Gastroesophageal sphincter (tissue), 4 donors: ENCODE measurements at regions not wholly inside any gene's neighbourhood (a gene's known extent, or its start where the extent isn't known, plus 50 kb on each side); places are given as distances from the start of the nearest gene placed in this dataset.

Experiments used
- ATAC-seq: fragments of 150-250 bp; one replicate; pipeline ENCODE4 v1.9.1; 2016; ENCODE audit warnings: mild to moderate bottlenecking, moderate library complexity
- H3K27ac ChIP-seq, 4 donors: fragments of 200-600 bp; sonication (generic) in 3 of 4; 1 replicate in 3 of 4; 2 replicates in 1 of 4; pipeline ENCODE4 v1.5.1; 2016 to 2019
- H3K27me3 ChIP-seq: fragments of 200-600 bp; sonication (generic); one replicate; pipeline ENCODE4 v1.5.1; 2019
- H3K36me3 ChIP-seq, 2 donors: fragments of 200-600 bp; sonication (generic); one replicate each; pipeline ENCODE4 v1.5.1; 2019; ENCODE audit warnings: control low read depth in 1 of 2
- H3K4me1 ChIP-seq, 3 donors: fragments of 200-600 bp; sonication (generic); 1 replicate in 2 of 3; 2 replicates in 1 of 3; pipeline ENCODE4 v1.5.1; 2016 to 2019; ENCODE audit warnings: control low read depth in 2 of 3
- H3K4me3 ChIP-seq, 2 donors: fragments of 200-600 bp; sonication (generic); one replicate each; pipeline ENCODE4 v1.5.1; 2019; ENCODE audit warnings: mild to moderate bottlenecking in 1 of 2, moderate library complexity in 1 of 2
- H3K9me3 ChIP-seq, 3 donors: fragments of 200-600 bp; sonication (generic); one replicate each; pipeline ENCODE4 v1.5.1; 2017 to 2019; ENCODE audit warnings: control low read depth in 2 of 3
- CTCF ChIP-seq, 4 experiments: fragments of 200-600 bp in 2 of 4; fragments of 450-650 bp in 2 of 4; sonication (generic) in 1 of 4; IDR thresholded peaks; one replicate each; pipeline ENCODE4 v1.5.1; 2017 to 2019; ENCODE audit warnings: antibody characterized with exemption in 4 of 4, mild to moderate bottlenecking in 2 of 4, moderate library complexity in 2 of 4
- EP300 ChIP-seq: sonication (generic); formaldehyde crosslinking; IDR thresholded peaks from one replicate; pipeline ENCODE4 v1.6.1; 2017; ENCODE audit warnings: antibody characterized with exemption, mild to moderate bottlenecking
- POLR2A ChIP-seq, 2 donors: fragments of 450-650 bp; IDR thresholded peaks; one replicate each; pipeline ENCODE4 v1.6.1; 2017; ENCODE audit warnings: antibody characterized with exemption in 2 of 2, mild to moderate bottlenecking in 2 of 2, moderate library complexity in 1 of 2
- POLR2AphosphoS5 ChIP-seq: sonication (generic); formaldehyde crosslinking; IDR thresholded peaks from one replicate; pipeline ENCODE4 v1.6.1; 2017; ENCODE audit warnings: antibody characterized with exemption
- WGBS, 2 donors: methylation state at CpG; one replicate each; pipeline ENCODE4 v1.1.5; 2018; ENCODE audit warnings: low coverage in 1 of 2; 5-methylcytosine and 5-hydroxymethylcytosine counted together

GRCh38 chr5:148000036-148000435 is 63.7 kb upstream of the SPINK5 start:
- no peak for ATAC-seq
- Histone ChIP-seq H3K4me1 (no peaks in the 10 kb centered on the region), H3K36me3 (no peaks in the 10 kb centered on the region), H3K4me3 (no peak overlapping the region), H3K27ac (no peak overlapping the region), H3K9me3 (peaks cover 0 to 32% (median 0%) of the 10 kb centered on the region in 3 donors), H3K27me3 (no peaks in the 10 kb centered on the region)
- 44 to 55% methylated on average over 1 of the region's 1 CpG for WGBS, 2 donors
- TF ChIP-seq POLR2A (IDR thresholded peaks at IDR 0.05) (no peak), POLR2AphosphoS5 (no peak), CTCF (IDR thresholded peaks at IDR 0.05) (no peak), EP300 (no peak)

- H3K4me3 ChIP-seq = no peak overlapping the region
- H3K27ac ChIP-seq = no peak overlapping the region
- TF ChIP-seq CTCF (IDR thresholded peaks at IDR 0.05) (no peak), POLR2A (IDR thresholded peaks at IDR 0.05) (no peak), EP300 (no peak), POLR2AphosphoS5 (no peak)
- ATAC-seq = no peak
- H3K4me1 ChIP-seq = no peaks in the 10 kb centered on the region
- H3K27me3 ChIP-seq = no peaks in the 10 kb centered on the region
- H3K9me3 ChIP-seq = peaks cover 0 to 32% (median 0%) of the 10 kb centered on the region in 3 donors
- no peaks in the 10 kb centered on the region for H3K36me3 ChIP-seq
Measured at GRCh38 chr5:147998704-147999103, 65.1 kb upstream of the SPINK5 start.

- no peak for ATAC-seq
- no peaks in the 10 kb centered on the region for H3K27me3 ChIP-seq
Measured at GRCh38 chr5:147997486-147997885, 66.3 kb upstream of the SPINK5 start.

GRCh38 chr5:147996379-147996778 is 67.4 kb upstream of the SPINK5 start:
- 80% methylated on average over 1 of the region's 5 CpGs; no CpG with 5 or more reads in 1 of the 2 donors for WGBS, 2 donors
- no peak for TF ChIP-seq EP300
- TF ChIP-seq POLR2AphosphoS5 = no peak
- TF ChIP-seq CTCF (IDR thresholded peaks at IDR 0.05) = no peak
- no peak for TF ChIP-seq POLR2A (IDR thresholded peaks at IDR 0.05)
- Histone ChIP-seq H3K27me3 (no peaks in the 10 kb centered on the region), H3K9me3 (peaks cover 0 to 18% (median 0%) of the 10 kb centered on the region in 3 donors), H3K4me1 (no peaks in the 10 kb centered on the region), H3K36me3 (no peaks in the 10 kb centered on the region), H3K27ac (no peak overlapping the region), H3K4me3 (no peak overlapping the region)
- ATAC-seq = no peak

More at GRCh38 chr5:147997486-147997885, 66.3 kb upstream of the SPINK5 start:
- H3K4me1 ChIP-seq = no peaks in the 10 kb centered on the region
- H3K36me3 ChIP-seq = no peaks in the 10 kb centered on the region
- peaks cover 0 to 29% (median 0%) of the 10 kb centered on the region in 3 donors for H3K9me3 ChIP-seq
- 8 to 32% methylated on average over 3 of the region's 3 CpGs for WGBS, 2 donors
- H3K27ac ChIP-seq = no peak overlapping the region
- no peak for TF ChIP-seq EP300
- no peak for TF ChIP-seq POLR2A (IDR thresholded peaks at IDR 0.05)
- TF ChIP-seq POLR2AphosphoS5 = no peak
- no peak for TF ChIP-seq CTCF (IDR thresholded peaks at IDR 0.05)
- H3K4me3 ChIP-seq = no peak overlapping the region

- ATAC-seq = no peak
- WGBS, 2 donors = 73 to 87% methylated on average over 4 of the region's 4 CpGs
- no peaks in the 10 kb centered on the region for H3K27me3 ChIP-seq
- no peak overlapping the region for H3K4me3 ChIP-seq
- H3K36me3 ChIP-seq = no peaks in the 10 kb centered on the region
- peaks cover 0 to 13% (median 0%) of the 10 kb centered on the region in 3 donors for H3K9me3 ChIP-seq
- no peak overlapping the region for H3K27ac ChIP-seq
- no peaks in the 10 kb centered on the region for H3K4me1 ChIP-seq
- no peak for TF ChIP-seq POLR2A (IDR thresholded peaks at IDR 0.05)
- no peak for TF ChIP-seq CTCF (IDR thresholded peaks at IDR 0.05)
- TF ChIP-seq POLR2AphosphoS5 = no peak
- TF ChIP-seq EP300 = no peak
Measured at GRCh38 chr5:147995846-147996245, 67.9 kb upstream of the SPINK5 start.
